T-helper 2 cell (primary cell): ENCODE measurements at regions not wholly inside any gene's neighbourhood (a gene's known extent, or its start where the extent isn't known, plus 50 kb on each side); places are given as distances from the start of the nearest gene placed in this dataset.

Experiments
- DNase-seq, 5 experiments: peaks; one replicate each; pipeline versions ENCODE4 v3.0.0 to v3.0.0-alpha.2; 2012 to 2022

- DNase-seq: no peak
Observed at GRCh38 chr20:51265361-51265760, 242.5 kb upstream of the KCNG1 start.

- DNase-seq: no peak
Observed at GRCh38 chr20:51262240-51262639, 239.3 kb upstream of the KCNG1 start.

GRCh38 chr20:51259455-51259854, 236.5 kb upstream of the KCNG1 start:
- DNase-seq: no peak

GRCh38 chr20:51258582-51259165, 235.8 kb upstream of the KCNG1 start:
- no peak for DNase-seq

DNA sequence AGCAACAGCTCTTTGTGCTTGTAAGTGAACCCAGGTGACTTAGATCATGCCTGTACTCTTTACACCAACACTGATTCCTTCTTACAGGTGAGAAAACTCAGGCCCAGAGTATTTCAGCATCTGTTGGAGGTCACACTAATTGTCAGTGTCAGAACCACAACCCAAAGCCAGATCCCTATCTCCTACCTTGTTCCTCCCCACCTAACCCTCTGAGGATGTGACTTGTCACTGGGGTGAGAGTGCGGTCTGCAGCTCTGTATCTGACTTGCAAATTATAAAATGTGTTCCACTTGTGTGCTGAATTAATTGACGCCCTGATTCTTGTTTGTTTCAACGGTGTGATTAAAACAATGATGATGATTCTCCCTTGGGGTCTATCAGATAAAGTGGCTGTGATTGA, 232.5 kb upstream of the KCNG1 start:
- DNase-seq: peak in 1 of 5 experiments; percentile 35

GRCh38 chr20:51253280-51253679, 230.4 kb upstream of the KCNG1 start:
- no peak for DNase-seq

DNA sequence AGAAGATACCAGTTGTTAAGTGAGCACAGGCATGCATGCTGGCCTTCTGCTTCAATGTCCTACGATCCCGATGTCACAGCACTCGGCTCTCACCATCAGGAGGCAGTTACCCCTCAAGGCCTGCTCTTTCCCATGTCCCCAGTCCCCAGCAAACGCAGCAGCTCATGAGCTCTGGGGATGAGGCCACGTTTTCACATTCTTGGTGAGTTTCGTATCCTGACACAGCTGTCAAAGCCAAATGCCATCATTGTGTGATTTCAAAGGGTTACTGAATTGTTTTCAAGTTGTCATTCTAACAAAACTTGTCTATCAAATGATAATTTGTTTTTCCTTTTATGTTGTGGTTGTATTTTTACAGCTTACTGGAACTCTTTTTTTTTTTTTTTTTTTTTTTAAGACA, 226.9 kb upstream of the KCNG1 start:
- DNase-seq: no peak

DNA sequence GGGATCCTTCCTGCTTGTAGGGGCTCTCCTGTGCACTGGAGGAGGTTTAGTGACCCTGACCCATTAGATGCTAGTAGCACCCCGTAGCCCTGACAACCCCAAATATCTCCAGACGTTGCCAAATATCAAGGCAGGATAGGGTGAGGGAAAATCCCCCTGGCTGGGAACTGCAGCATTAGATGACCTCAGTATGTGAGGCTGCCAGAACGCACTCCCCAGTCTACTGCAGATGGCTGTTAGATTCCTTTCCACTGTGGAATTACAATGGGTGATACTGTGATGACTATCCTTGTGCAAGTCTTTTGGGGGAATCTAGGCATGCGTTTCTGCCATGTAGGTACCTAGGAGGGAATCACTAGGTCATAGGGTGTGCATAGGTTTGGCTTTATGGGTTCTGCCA, 226.3 kb upstream of the KCNG1 start:
- DNase-seq: no peak

GRCh38 chr20:51244466-51244865, 221.6 kb upstream of the KCNG1 start:
- DNase-seq: no peak

DNA sequence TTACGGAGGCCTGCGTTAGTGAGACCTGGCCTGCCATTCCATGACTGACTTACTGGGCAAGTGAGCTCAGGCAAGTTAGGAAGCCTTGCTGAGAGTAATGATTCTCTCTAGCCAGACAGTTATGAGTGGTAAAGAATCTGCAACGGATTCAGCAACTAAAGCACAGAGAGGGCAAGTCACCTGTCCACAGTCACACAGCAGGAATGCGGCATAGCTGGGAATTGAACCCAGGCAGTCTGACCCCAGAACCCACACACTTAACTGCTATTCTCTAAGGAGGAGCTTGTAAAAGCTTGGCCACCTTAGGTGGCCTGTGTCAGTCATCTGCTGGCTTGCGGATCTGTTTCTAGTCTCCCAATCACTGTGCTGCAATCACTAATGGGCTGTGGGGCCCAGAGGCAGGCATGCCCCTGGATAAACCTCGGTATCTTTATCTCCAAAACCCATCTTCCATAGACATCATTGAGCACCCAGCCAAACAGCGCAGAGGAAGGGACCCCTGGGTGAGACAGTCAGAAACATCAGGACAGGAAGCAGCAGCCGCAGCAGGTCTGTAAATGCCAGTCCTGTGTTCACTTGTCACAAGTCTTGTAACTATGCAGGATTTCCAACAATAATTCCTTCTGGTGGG, 215.9 kb upstream of the KCNG1 start:
- no peak for DNase-seq

DNA sequence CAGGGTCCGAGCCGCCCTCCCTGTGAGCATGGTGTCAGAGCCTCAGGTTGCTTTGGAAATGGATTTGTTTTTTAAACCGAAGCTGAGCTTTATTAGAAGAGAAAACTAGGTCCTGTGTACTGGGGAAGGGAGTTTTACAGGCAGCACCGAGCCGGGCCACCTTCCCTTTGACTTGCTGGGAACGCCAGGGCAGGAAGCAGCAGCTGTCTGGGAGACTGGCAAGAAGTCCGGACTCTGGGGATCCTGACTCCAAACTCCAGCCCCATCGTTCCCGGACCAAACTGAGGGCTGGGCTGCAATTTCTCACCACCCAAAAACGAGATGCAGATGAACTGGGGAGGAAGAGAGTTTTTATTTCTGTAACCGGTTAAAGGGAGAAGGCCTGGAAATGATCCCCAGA, 214.9 kb upstream of the KCNG1 start:
- DNase-seq: no peak

DNA sequence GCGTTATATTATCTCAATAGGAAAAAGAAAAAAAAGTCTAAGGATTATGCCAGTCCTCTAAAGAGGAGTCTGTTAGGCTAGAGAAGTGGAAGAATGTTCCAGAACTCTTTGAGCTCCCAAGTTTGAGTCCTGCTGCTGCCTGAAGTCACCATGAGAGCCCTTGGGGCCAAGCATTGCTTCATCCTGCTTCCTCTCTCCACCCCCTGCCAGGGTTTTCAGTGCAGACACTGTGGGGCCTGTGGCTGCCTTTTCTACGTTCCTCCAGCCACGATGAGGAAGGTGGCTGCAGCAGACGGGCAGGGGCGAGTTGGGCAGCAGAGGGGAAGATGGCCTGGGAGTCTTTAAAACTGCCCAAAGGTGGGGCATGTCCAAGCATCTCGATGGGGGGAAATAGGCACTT, 214.4 kb upstream of the KCNG1 start:
- no peak for DNase-seq

DNA sequence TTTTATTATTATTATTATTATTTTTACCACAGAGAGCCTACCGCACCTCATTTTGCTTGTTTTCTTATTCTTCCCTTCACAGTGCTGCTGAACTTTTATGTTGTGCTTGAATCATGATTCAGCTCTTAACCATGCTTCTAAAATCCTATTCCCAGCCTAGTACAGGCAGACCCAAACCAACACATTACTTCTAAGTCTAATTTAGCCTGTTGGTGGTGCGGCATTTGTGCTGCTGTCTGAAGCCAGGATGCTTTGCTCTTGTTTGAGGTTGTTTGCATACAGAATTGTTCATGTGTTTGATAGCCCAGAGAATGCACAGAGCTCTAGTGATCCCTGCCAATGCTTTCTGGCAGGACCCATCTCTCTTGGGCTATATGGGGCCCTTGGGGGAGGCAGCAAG, 213.5 kb upstream of the KCNG1 start:
- DNase-seq: no peak

DNA sequence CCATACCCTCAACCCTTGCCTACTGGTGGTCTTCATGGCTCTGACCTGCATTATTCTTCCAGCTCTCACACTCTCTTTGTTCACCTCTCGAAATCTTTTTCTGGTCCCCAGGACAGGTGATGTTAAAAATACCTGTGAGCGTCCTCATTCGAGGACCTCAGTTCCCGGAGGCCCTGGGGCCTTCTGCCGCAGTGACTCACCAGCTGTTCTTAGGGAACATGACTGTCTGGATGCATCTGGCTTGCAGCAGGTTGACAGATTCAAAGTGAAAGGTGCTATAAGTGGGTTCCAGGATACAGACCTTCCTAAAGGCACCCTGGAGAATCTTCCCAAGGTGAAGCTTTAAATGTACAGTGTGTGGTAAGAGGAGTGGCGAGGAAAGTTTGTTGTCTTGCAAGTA, 210.4 kb upstream of the KCNG1 start:
- DNase-seq: no peak

DNA sequence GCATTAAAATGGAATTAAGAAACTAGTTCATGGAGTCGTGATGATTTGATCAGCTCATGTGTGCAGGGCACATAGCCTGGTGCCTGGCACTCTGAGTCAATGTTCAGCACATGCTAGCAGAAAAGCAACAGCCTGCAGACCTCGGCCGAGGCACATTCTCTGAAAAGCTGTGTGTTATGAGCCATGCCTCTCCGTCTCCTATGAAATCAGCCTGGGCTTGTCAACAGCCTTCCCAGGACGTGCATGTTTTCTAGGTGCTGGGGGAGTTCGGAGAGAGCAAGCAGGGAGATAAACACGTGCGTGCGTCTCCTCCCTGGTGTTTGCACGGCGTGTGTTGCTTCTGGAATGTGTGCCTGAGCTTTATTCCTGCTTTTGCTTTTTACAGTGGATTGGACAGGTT, 207.8 kb upstream of the KCNG1 start:
- no peak for DNase-seq

GRCh38 chr20:51228763-51229162, 205.9 kb upstream of the KCNG1 start:
- DNase-seq: no peak

- no peak for DNase-seq
Observed at GRCh38 chr20:51227744-51228143, 204.8 kb upstream of the KCNG1 start.

DNA sequence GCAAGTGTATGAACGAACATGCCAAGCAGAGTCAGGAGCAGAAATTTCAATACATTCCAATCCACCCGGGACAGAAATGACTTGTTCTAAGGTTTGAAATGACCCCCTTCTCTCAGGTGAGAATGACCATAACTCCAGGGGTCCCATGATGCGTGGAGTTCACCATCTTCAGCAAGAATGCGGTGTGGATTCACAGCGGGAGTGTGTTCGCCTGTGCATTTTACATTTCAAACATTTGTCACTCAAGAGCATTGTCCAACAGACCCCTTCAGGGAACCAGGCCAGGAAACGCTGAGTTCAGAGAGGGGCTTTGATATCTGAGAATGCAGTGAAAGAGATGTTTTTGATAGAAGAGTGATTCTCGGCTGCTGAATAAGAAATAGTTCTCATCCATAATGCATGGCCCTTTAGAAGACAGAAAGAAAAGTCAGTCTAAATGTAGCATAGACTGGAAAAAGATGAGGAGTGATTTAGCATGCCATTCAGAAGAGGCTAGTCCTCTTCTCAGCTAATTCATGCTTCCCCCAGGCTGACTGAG, 200.3 kb upstream of the KCNG1 start:
- DNase-seq: no peak

GRCh38 chr20:51221791-51222408, 199.0 kb upstream of the KCNG1 start:
- no peak for DNase-seq

DNA sequence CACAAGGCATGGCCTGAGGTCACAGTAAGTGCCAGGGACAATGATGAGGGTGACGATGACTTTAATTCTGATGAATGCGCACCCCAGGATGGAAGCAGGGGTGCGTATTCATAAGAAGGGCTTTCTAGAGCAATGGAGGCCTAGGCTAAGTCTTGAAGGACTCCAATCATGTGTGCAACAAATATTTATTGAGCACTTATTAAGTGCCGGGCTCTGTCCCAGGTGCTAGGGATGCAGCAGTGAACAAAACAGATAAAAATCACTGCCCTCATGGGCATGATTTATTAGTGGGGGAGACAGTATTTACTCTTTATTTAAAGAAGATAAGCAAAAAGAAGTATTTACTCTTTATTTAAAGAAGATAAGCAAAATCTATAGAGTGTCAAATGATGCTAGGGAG, 198.2 kb upstream of the KCNG1 start:
- DNase-seq: no peak

GRCh38 chr20:51220293-51220706, 197.4 kb upstream of the KCNG1 start:
- peak; percentile 8 to 38 (median 29) for DNase-seq

DNA sequence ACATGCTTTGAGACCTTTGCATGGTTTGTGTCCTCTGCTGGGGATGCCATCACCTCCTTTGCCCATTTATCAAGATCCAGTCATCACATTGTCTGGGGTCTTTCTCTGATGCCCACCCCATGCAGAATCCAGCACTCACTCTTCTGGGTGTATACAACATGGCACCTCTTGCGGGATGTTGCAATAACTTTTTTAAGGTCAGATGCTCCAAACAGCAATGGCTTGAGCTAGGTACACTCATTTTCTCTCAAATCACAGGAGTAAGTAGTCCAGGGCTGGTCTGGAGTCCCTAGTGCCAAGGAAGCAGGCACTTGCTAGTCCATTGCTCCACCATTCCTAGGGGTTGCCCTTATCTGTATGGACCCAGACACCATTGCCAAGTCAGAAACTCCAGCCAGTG, 196.6 kb upstream of the KCNG1 start:
- no peak for DNase-seq

GRCh38 chr20:51218603-51219002, 195.7 kb upstream of the KCNG1 start:
- no peak for DNase-seq

DNA sequence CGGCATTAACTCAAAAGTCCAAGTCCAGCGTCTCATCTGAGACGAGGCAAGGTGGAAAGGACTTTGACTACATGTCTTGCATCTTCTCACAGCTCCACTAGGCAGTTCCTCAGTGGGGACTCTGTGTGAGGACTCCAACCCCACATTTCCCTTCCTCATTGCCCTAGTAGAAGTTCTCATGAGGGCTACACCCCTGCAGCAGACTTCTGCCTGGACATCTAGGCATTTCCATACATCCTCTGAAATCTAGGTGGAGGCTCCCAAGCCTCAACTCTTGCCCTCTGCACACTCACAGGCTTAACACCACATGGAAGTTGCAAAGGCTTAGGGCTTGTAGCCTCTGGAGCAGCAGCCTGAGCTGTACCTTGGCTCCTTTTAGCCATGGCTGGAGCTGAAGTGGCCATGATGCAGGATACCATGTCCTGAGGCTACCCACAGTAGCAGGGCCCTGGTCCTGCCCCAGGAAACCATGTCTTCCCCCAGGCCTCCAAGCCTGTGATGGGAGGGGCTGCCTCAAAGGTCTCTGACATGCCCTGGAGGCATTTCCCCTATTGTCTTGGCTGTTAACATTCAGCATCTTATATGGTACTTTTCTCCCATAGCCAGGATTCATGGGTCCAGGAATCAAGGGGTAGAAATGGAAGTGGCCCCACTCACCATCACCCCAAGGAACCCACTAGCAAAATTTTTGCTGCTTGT, 194.6 kb upstream of the KCNG1 start:
- no peak for DNase-seq
